ENCODE measurements at regions not wholly inside any gene's neighbourhood (a gene's known extent, or its start where the extent isn't known, plus 50 kb on each side); places are given as distances from the start of the nearest gene placed in this dataset.

DNA sequence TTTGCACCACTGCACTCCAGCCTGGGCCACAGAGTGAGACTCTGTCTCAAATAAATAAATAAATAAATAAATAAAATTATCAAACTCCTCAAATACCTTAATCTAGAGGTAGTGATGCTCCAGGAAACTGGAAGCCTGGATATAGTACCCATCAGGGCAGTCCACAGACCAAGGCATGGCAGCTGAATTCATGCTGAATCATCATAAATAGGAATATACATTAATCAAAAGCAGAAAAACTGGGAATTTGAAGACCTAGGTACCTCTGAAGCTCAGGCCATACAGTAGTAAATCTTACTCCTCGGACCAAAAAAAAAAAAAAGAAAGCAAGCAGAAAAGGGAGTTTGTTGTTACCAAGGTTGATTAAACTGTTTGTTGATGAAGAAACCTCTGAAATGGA is 184.2 kb upstream of the CHODL start:
- no peaks in the 10 kb centered on the region for H3K27me3 ChIP-seq (ENCODE audit: control insufficient read depth, insufficient read depth, low read length)
- TF ChIP-seq, protein P1, sequence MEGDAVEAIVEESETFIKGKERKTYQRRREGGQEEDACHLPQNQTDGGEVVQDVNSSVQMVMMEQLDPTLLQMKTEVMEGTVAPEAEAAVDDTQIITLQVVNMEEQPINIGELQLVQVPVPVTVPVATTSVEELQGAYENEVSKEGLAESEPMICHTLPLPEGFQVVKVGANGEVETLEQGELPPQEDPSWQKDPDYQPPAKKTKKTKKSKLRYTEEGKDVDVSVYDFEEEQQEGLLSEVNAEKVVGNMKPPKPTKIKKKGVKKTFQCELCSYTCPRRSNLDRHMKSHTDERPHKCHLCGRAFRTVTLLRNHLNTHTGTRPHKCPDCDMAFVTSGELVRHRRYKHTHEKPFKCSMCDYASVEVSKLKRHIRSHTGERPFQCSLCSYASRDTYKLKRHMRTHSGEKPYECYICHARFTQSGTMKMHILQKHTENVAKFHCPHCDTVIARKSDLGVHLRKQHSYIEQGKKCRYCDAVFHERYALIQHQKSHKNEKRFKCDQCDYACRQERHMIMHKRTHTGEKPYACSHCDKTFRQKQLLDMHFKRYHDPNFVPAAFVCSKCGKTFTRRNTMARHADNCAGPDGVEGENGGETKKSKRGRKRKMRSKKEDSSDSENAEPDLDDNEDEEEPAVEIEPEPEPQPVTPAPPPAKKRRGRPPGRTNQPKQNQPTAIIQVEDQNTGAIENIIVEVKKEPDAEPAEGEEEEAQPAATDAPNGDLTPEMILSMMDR (IDR thresholded peaks at IDR 0.05; ENCODE audit: insufficient read depth, low read length, severe bottlenecking): no peak
- DNase-seq (ENCODE audit: low read depth) (no peak), FAIRE-seq (no peak)
- no peaks in the 10 kb centered on the region for H3K36me3 ChIP-seq (ENCODE audit: control insufficient read depth, insufficient read depth, low read length)
- no peak overlapping the region for H3K4me3 ChIP-seq (ENCODE audit: low read depth, low read length)

DNA sequence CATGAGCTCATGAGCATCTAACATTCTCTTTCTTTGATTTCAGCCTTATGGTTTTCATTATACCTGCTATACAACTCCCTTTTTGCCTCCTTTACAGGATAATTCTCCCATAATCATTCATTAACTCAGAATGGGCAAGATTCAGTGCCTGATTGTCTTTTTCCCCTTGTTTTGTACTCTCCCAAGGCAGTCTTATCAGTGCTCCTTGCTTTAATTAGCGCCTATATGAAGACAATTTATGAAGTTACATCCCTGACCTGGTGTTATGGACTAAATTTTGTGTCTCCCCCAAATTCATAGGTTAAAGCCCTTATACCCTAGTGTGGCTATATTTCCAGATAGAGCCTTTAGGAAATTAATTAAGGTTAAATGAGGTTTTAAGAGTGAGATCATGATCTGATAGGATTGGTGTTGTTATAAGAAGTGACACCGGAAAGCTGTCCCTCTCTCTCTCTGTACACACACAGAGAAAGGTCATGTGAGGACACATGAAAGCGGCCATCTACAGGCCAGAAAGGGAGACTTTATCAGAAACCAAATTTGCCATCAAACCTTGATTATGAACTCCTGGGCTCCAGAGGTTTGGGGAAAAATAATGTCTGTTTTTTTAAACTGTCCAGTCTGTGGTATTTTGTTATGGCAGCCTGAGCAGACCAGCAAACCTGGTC is 185.8 kb upstream of the CHODL start:
- no peak for DNase-seq (ENCODE audit: low read depth)
- Histone ChIP-seq H3K36me3 (ENCODE audit: control insufficient read depth, insufficient read depth, low read length) (no peaks in the 10 kb centered on the region), H3K27me3 (ENCODE audit: control insufficient read depth, insufficient read depth, low read length) (no peaks in the 10 kb centered on the region), H3K4me3 (ENCODE audit: low read depth, low read length) (no peak overlapping the region)
- FAIRE-seq: no peak
- TF ChIP-seq, protein P1 (IDR thresholded peaks at IDR 0.05; ENCODE audit: insufficient read depth, low read length, severe bottlenecking): no peak

DNA sequence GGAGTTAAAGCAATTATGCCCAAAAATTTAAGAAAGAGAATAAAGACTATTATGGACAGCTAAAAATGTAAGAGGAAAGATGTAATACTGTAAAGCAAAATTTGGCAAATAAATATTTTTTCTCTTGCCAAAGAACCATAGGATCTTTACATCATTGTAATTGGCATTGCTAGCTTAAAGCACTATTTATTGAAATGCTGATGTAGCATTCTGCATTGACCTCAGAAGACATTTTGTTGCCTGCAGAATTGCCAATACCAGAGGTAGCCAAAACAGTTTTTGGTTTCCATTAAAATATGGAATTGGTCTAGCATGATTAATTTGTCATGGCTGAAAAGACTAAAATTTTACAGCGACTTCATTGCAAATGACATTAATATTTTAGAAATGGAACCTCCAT is 191.5 kb upstream of the CHODL start:
- Histone ChIP-seq H3K27me3 (ENCODE audit: control insufficient read depth, insufficient read depth, low read length) (no peaks in the 10 kb centered on the region), H3K4me3 (ENCODE audit: low read depth, low read length) (no peak overlapping the region), H3K36me3 (ENCODE audit: control insufficient read depth, insufficient read depth, low read length) (no peaks in the 10 kb centered on the region)
- DNase-seq (ENCODE audit: low read depth) (no peak), FAIRE-seq (no peak)
- TF ChIP-seq, protein P1 (IDR thresholded peaks at IDR 0.05; ENCODE audit: insufficient read depth, low read length, severe bottlenecking): no peak

GRCh38 chr21:18049461-18049860 is 195.2 kb upstream of the CHODL start:
- H3K27me3 ChIP-seq (ENCODE audit: control insufficient read depth, insufficient read depth, low read length): no peaks in the 10 kb centered on the region
- no peak for DNase-seq (ENCODE audit: low read depth)
- no peak overlapping the region for H3K4me3 ChIP-seq (ENCODE audit: low read depth, low read length)
- TF ChIP-seq, protein P1 (IDR thresholded peaks at IDR 0.05; ENCODE audit: insufficient read depth, low read length, severe bottlenecking): no peak
- no peaks in the 10 kb centered on the region for H3K36me3 ChIP-seq (ENCODE audit: control insufficient read depth, insufficient read depth, low read length)
- no peak for FAIRE-seq

DNA sequence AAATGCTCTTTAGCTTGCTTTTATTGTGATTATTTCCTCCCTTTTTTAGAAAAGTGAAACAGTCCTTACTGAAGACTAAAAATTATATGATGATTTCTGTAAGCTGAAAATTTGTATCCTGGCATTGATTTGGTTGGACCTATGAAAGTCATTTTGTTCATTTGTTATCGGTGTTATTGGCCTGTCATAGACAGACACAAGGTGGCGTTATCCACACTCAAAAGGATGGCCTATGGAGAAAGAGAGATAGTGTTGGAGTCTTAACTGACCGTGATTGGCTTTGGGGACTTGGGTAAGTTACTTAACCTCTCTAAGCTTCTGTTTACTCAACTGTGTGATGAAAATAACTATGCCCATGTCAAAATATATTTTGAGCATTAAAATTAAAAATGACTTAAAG is 203.6 kb upstream of the CHODL start:
- no peaks in the 10 kb centered on the region for H3K27me3 ChIP-seq (ENCODE audit: control insufficient read depth, insufficient read depth, low read length)
- H3K4me3 ChIP-seq (ENCODE audit: low read depth, low read length): no peak overlapping the region
- TF ChIP-seq, protein P1 (IDR thresholded peaks at IDR 0.05; ENCODE audit: insufficient read depth, low read length, severe bottlenecking): no peak
- DNase-seq (ENCODE audit: low read depth) (peak; percentile 1), FAIRE-seq (no peak)
- no peaks in the 10 kb centered on the region for H3K36me3 ChIP-seq (ENCODE audit: control insufficient read depth, insufficient read depth, low read length)

DNA sequence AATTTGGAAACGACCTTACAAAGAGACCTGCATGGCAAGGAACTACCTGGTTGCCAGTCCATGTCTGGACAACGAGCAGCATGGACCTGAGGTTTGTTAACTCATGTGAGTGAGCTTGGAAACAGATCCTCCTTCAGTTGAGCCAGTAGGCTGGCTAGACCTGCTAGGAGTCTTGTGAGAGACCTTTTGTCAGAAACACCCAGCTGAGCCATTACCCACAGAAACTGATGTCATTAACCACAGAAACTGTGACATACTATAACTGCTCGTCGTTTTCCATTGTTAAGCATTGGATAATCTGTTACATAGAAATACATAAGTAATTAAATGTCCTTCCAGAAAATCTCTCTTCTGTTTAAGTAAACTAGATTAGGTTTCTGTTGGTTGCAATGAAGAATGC is 211.1 kb upstream of the C21orf91 start:
- no peaks in the 10 kb centered on the region for H3K27me3 ChIP-seq (ENCODE audit: control insufficient read depth, insufficient read depth, low read length)
- DNase-seq (ENCODE audit: low read depth) (no peak), FAIRE-seq (no peak)
- no peak overlapping the region for H3K4me3 ChIP-seq (ENCODE audit: low read depth, low read length)
- H3K36me3 ChIP-seq (ENCODE audit: control insufficient read depth, insufficient read depth, low read length): no peaks in the 10 kb centered on the region
- TF ChIP-seq, protein P1 (IDR thresholded peaks at IDR 0.05; ENCODE audit: insufficient read depth, low read length, severe bottlenecking): no peak
